ENCODE measurements at regions not wholly inside any gene's neighbourhood (a gene's known extent, or its start where the extent isn't known, plus 50 kb on each side); places are given as distances from the start of the nearest gene placed in this dataset.

GRCh38 chr1:82947278-82947677, 1051.7 kb downstream of the TTLL7 start:
- no peaks in the 10 kb centered on the region for H3K36me3 Mint-ChIP-seq
- H3K4me3 Mint-ChIP-seq: no peak overlapping the region
- no peak for ATAC-seq
- H3K4me1 Mint-ChIP-seq: no peaks in the 10 kb centered on the region
- no peaks in the 10 kb centered on the region for H3K9me3 Mint-ChIP-seq (ENCODE audit: low read depth)
- H3K27ac Mint-ChIP-seq: no peak overlapping the region
- no peaks in the 10 kb centered on the region for H3K27me3 Mint-ChIP-seq
- no peak for DNase-seq
- CTCF ChIA-PET: no interaction called here

GRCh38 chr1:82946096-82946605, 1052.8 kb downstream of the TTLL7 start:
- no peak for ATAC-seq
- CTCF ChIA-PET: no interaction called here

GRCh38 chr1:82944822-82945221, 1054.1 kb downstream of the TTLL7 start:
- H3K27ac Mint-ChIP-seq: no peak overlapping the region
- CTCF ChIA-PET: no interaction called here
- H3K4me3 Mint-ChIP-seq: no peak overlapping the region
- H3K36me3 Mint-ChIP-seq: no peaks in the 10 kb centered on the region
- DNase-seq (no peak), ATAC-seq (no peak)
- H3K27me3 Mint-ChIP-seq: no peaks in the 10 kb centered on the region
- H3K9me3 Mint-ChIP-seq (ENCODE audit: low read depth): no peaks in the 10 kb centered on the region
- no peaks in the 10 kb centered on the region for H3K4me1 Mint-ChIP-seq

More at GRCh38 chr1:82946096-82946605, 1052.8 kb downstream of the TTLL7 start:
- H3K27me3 Mint-ChIP-seq: no peaks in the 10 kb centered on the region
- H3K27ac Mint-ChIP-seq: no peak overlapping the region
- no peaks in the 10 kb centered on the region for H3K36me3 Mint-ChIP-seq
- no peaks in the 10 kb centered on the region for H3K9me3 Mint-ChIP-seq (ENCODE audit: low read depth)
- no peaks in the 10 kb centered on the region for H3K4me1 Mint-ChIP-seq
- no peak for DNase-seq
- H3K4me3 Mint-ChIP-seq: no peak overlapping the region

- H3K36me3 Mint-ChIP-seq: no peaks in the 10 kb centered on the region
- H3K27me3 Mint-ChIP-seq: no peaks in the 10 kb centered on the region
- H3K9me3 Mint-ChIP-seq (ENCODE audit: low read depth): peaks cover 5% of the 10 kb centered on the region
- H3K4me1 Mint-ChIP-seq: no peaks in the 10 kb centered on the region
- H3K4me3 Mint-ChIP-seq: no peak overlapping the region
- H3K27ac Mint-ChIP-seq: no peak overlapping the region
- ATAC-seq (no peak), DNase-seq (no peak)
- CTCF ChIA-PET: no interaction called here
Measured at GRCh38 chr1:82934074-82934473, 1064.9 kb downstream of the TTLL7 start.

- no peaks in the 10 kb centered on the region for H3K36me3 Mint-ChIP-seq
- H3K4me3 Mint-ChIP-seq: no peak overlapping the region
- H3K27me3 Mint-ChIP-seq: no peaks in the 10 kb centered on the region
- CTCF ChIA-PET: no interaction called here
- H3K9me3 Mint-ChIP-seq (ENCODE audit: low read depth): peaks cover 5% of the 10 kb centered on the region
- ATAC-seq (no peak), DNase-seq (no peak)
- H3K27ac Mint-ChIP-seq: no peak overlapping the region
- no peaks in the 10 kb centered on the region for H3K4me1 Mint-ChIP-seq
Measured at GRCh38 chr1:82932727-82933126, 1066.2 kb downstream of the TTLL7 start.

GRCh38 chr1:82932207-82932606, 1066.7 kb downstream of the TTLL7 start:
- H3K27me3 Mint-ChIP-seq: no peaks in the 10 kb centered on the region
- H3K4me1 Mint-ChIP-seq: no peaks in the 10 kb centered on the region
- peaks cover 5% of the 10 kb centered on the region for H3K9me3 Mint-ChIP-seq (ENCODE audit: low read depth)
- DNase-seq (no peak), ATAC-seq (no peak)
- CTCF ChIA-PET: no interaction called here
- no peak overlapping the region for H3K27ac Mint-ChIP-seq
- H3K36me3 Mint-ChIP-seq: no peaks in the 10 kb centered on the region
- no peak overlapping the region for H3K4me3 Mint-ChIP-seq

- Mint-ChIP-seq H3K27ac (no peak overlapping the region), H3K9me3 (ENCODE audit: low read depth) (peaks cover 5% of the 10 kb centered on the region), H3K4me1 (no peaks in the 10 kb centered on the region), H3K27me3 (no peaks in the 10 kb centered on the region), H3K36me3 (no peaks in the 10 kb centered on the region), H3K4me3 (no peak overlapping the region)
- DNase-seq: no peak
- CTCF ChIA-PET: no interaction called here
- no peak for ATAC-seq
Measured at GRCh38 chr1:82931006-82931405, 1067.9 kb downstream of the TTLL7 start.

- H3K9me3 Mint-ChIP-seq (ENCODE audit: low read depth): peaks cover 6% of the 10 kb centered on the region
- no peak overlapping the region for H3K4me3 Mint-ChIP-seq
- no peaks in the 10 kb centered on the region for H3K36me3 Mint-ChIP-seq
- no peak overlapping the region for H3K27ac Mint-ChIP-seq
- CTCF ChIA-PET: no interaction called here
- ATAC-seq (no peak), DNase-seq (no peak)
- H3K27me3 Mint-ChIP-seq: no peaks in the 10 kb centered on the region
- H3K4me1 Mint-ChIP-seq: no peaks in the 10 kb centered on the region
Measured at GRCh38 chr1:82927753-82928152, 1071.2 kb downstream of the TTLL7 start.

- CTCF ChIA-PET: no interaction called here
- Mint-ChIP-seq H3K27me3 (no peaks in the 10 kb centered on the region), H3K9me3 (ENCODE audit: low read depth) (peaks cover 3% of the 10 kb centered on the region), H3K4me1 (no peaks in the 10 kb centered on the region), H3K36me3 (no peaks in the 10 kb centered on the region), H3K4me3 (no peak overlapping the region), H3K27ac (no peak overlapping the region)
- DNase-seq (no peak), ATAC-seq (no peak)
Measured at GRCh38 chr1:82924666-82925065, 1074.3 kb downstream of the TTLL7 start.

- Mint-ChIP-seq H3K27ac (no peak overlapping the region), H3K4me3 (no peak overlapping the region), H3K9me3 (ENCODE audit: low read depth) (peaks cover 3% of the 10 kb centered on the region), H3K27me3 (no peaks in the 10 kb centered on the region), H3K36me3 (no peaks in the 10 kb centered on the region), H3K4me1 (no peaks in the 10 kb centered on the region)
- CTCF ChIA-PET: no interaction called here
- no peak for DNase-seq
- no peak for ATAC-seq
Measured at GRCh38 chr1:82923931-82924330, 1075.0 kb downstream of the TTLL7 start.

- no peaks in the 10 kb centered on the region for H3K36me3 Mint-ChIP-seq
- CTCF ChIA-PET: no interaction called here
Measured at GRCh38 chr1:82921759-82922158, 1077.2 kb downstream of the TTLL7 start.

GRCh38 chr1:82920418-82921248, 1078.3 kb downstream of the TTLL7 start:
- Mint-ChIP-seq H3K4me3 (no peak overlapping the region), H3K36me3 (no peaks in the 10 kb centered on the region), H3K27ac (no peak overlapping the region), H3K9me3 (ENCODE audit: low read depth) (peaks cover 3% of the 10 kb centered on the region), H3K27me3 (no peaks in the 10 kb centered on the region), H3K4me1 (no peaks in the 10 kb centered on the region)
- DNase-seq: no peak
- CTCF ChIA-PET: no interaction called here
- ATAC-seq: no peak

More at GRCh38 chr1:82921759-82922158, 1077.2 kb downstream of the TTLL7 start:
- Mint-ChIP-seq H3K27ac (no peak overlapping the region), H3K27me3 (no peaks in the 10 kb centered on the region), H3K4me3 (no peak overlapping the region), H3K9me3 (ENCODE audit: low read depth) (peaks cover 3% of the 10 kb centered on the region), H3K4me1 (no peaks in the 10 kb centered on the region)
- no peak for ATAC-seq
- DNase-seq: no peak

- Mint-ChIP-seq H3K9me3 (ENCODE audit: low read depth) (peaks cover 2% of the 10 kb centered on the region), H3K27me3 (no peaks in the 10 kb centered on the region), H3K27ac (no peak overlapping the region), H3K4me3 (no peak overlapping the region), H3K4me1 (no peaks in the 10 kb centered on the region), H3K36me3 (no peaks in the 10 kb centered on the region)
- no peak for DNase-seq
- no peak for ATAC-seq
- CTCF ChIA-PET: no interaction called here
Measured at GRCh38 chr1:82919837-82920236, 1079.1 kb downstream of the TTLL7 start.

GRCh38 chr1:82907313-82907712, 1091.6 kb downstream of the TTLL7 start:
- Mint-ChIP-seq H3K4me3 (no peak overlapping the region), H3K4me1 (no peaks in the 10 kb centered on the region), H3K27me3 (no peaks in the 10 kb centered on the region), H3K36me3 (no peaks in the 10 kb centered on the region), H3K9me3 (ENCODE audit: low read depth) (peaks cover 2% of the 10 kb centered on the region), H3K27ac (no peak overlapping the region)
- CTCF ChIA-PET: no interaction called here
- DNase-seq (no peak), ATAC-seq (no peak)

Data from activated CD8-positive, alpha-beta memory T cell treated with anti-CD3 and anti-CD28 coated beads, Interleukin-2, amount 10 ng/mL, durations not matched to agents 7 days and 5 days (primary cell).